Caco-2 (cell line): ENCODE measurements at regions not wholly inside any gene's neighbourhood (a gene's known extent, or its start where the extent isn't known, plus 50 kb on each side); places are given as distances from the start of the nearest gene placed in this dataset.

Experiments
- BruUV-seq: library from RNA; stranded (reverse); fragments of 400-500 nt; replicated peaks from 2 replicates; lab custom pipeline; 2021; lab: Mats Ljungman, UMichigan
- CTCF ChIA-PET: fragments of 300-600 bp; sonication (Branson Sonifier 250); formaldehyde crosslinking; loops from one replicate; lab custom pipeline; 2022; ENCODE audit warnings: antibody characterized with exemption; lab: Charles Lee
- POLR2A ChIA-PET: fragments of 300-600 bp; sonication (Branson Sonifier 250); formaldehyde crosslinking; loops from one replicate; lab custom pipeline; 2022; ENCODE audit warnings: antibody characterized with exemption; lab: Charles Lee
- DNase-seq, 2 experiments: peaks; one replicate each; pipeline versions ENCODE4 v3.0.0 to v3.0.0-alpha.2; 2020 to 2022
- H3K27me3 ChIP-seq: replicated peaks from 2 replicates; pipeline ENCODE4 v1.6.0; 2011; ENCODE audit warnings: low read length; ENCODE audit not compliant: control insufficient read depth, insufficient read depth
- H3K36me3 ChIP-seq: 2 replicates; pipeline ENCODE4 v1.5.1; 2011; ENCODE audit warnings: low read length; ENCODE audit not compliant: control insufficient read depth, insufficient read depth
- H3K4me1 ChIP-seq: fragments of 250-450 bp; sonication (Bioruptor Pico); 2 replicates; pipeline ENCODE4 v1.5.1; 2020; ENCODE audit warnings: mild to moderate bottlenecking
- H3K4me3 ChIP-seq: 2 replicates; pipeline ENCODE4 v1.5.1; 2011; ENCODE audit warnings: low read depth, mild to moderate bottlenecking, control low read depth, low read length
- H3K9me3 ChIP-seq: fragments of 250-450 bp; sonication (Bioruptor Pico); 2 replicates; pipeline ENCODE4 v1.5.1; 2020; ENCODE audit warnings: mild to moderate bottlenecking, moderate library complexity
- H3K27ac Mint-ChIP-seq: one replicate; pipeline ENCODE4 v1.8.0; 2022; ENCODE audit warnings: mixed read lengths; ENCODE audit not compliant: unreplicated experiment
- H3K27me3 Mint-ChIP-seq: one replicate; pipeline ENCODE4 v1.8.0; 2022; ENCODE audit warnings: mixed read lengths; ENCODE audit not compliant: insufficient read depth, unreplicated experiment
- H3K36me3 Mint-ChIP-seq: one replicate; pipeline ENCODE4 v1.8.0; 2022; ENCODE audit warnings: mild to moderate bottlenecking, mixed read lengths; ENCODE audit not compliant: insufficient read depth, unreplicated experiment
- H3K4me1 Mint-ChIP-seq: one replicate; pipeline ENCODE4 v1.8.0; 2022; ENCODE audit warnings: low read depth, mixed read lengths; ENCODE audit not compliant: unreplicated experiment
- H3K4me3 Mint-ChIP-seq: one replicate; pipeline ENCODE4 v1.8.0; 2022; ENCODE audit warnings: mild to moderate bottlenecking, moderate library complexity, mixed read lengths; ENCODE audit not compliant: unreplicated experiment
- H3K9me3 Mint-ChIP-seq: one replicate; pipeline ENCODE4 v1.8.0; 2022; ENCODE audit warnings: mixed read lengths; ENCODE audit not compliant: unreplicated experiment
- CTCF ChIP-seq, 2 experiments: fragments of 200-600 bp in 1 of 2; IDR thresholded peaks; 1 replicate in 1 of 2; 2 replicates in 1 of 2; pipeline versions ENCODE4 v1.5.1 to v1.8.0; 2011 to 2022; ENCODE audit warnings: antibody characterized with exemption in 1 of 2, control low read depth in 1 of 2, inconsistent platforms in 1 of 2, low read depth in 1 of 2, low read length in 1 of 2, mild to moderate bottlenecking in 1 of 2, moderate library complexity in 1 of 2; ENCODE audit not compliant: insufficient read depth in 1 of 2, severe bottlenecking in 1 of 2, unreplicated experiment in 1 of 2
- intact Hi-C: fragments of 100-400 bp; cut with micrococcal nuclease; formaldehyde crosslinking; loops from one replicate; pipeline ENCODE4 v1.10.0; 2022; ENCODE audit not compliant: unreplicated experiment

GRCh38 chr13:82848766-82849165, 1033.5 kb downstream of the SLITRK1 start:
- no TSS peak for BruUV-seq
- Mint-ChIP-seq H3K4me3 (no peak overlapping the region), H3K4me1 (no peaks in the 10 kb centered on the region), H3K27ac (no peak overlapping the region), H3K9me3 (no peaks in the 10 kb centered on the region), H3K36me3 (no peaks in the 10 kb centered on the region), H3K27me3 (no peaks in the 10 kb centered on the region)
- no peak for DNase-seq
- Histone ChIP-seq H3K4me3 (no peak overlapping the region), H3K4me1 (no peaks in the 10 kb centered on the region), H3K9me3 (no peaks in the 10 kb centered on the region), H3K27me3 (no peaks in the 10 kb centered on the region), H3K36me3 (no peaks in the 10 kb centered on the region)
- ChIA-PET CTCF (no interaction called here), POLR2A (no interaction called here)
- TF ChIP-seq CTCF (IDR thresholded peaks at IDR 0.05; ENCODE audit: insufficient read depth in 1 of 2, low read depth in 1 of 2, low read length in 1 of 2, severe bottlenecking in 1 of 2, unreplicated experiment in 1 of 2) = no peak
- intact Hi-C loops = no loop called here

- POLR2A ChIA-PET = no interaction called here
- Histone ChIP-seq H3K36me3 (no peaks in the 10 kb centered on the region), H3K27me3 (no peaks in the 10 kb centered on the region), H3K9me3 (no peaks in the 10 kb centered on the region), H3K4me3 (no peak overlapping the region), H3K4me1 (no peaks in the 10 kb centered on the region)
- Mint-ChIP-seq H3K9me3 (no peaks in the 10 kb centered on the region), H3K4me1 (no peaks in the 10 kb centered on the region), H3K27ac (no peak overlapping the region), H3K4me3 (no peak overlapping the region), H3K36me3 (no peaks in the 10 kb centered on the region), H3K27me3 (no peaks in the 10 kb centered on the region)
- no peak for DNase-seq
- BruUV-seq = no TSS peak
- intact Hi-C loops = no loop called here
- TF ChIP-seq CTCF (IDR thresholded peaks at IDR 0.05; ENCODE audit: insufficient read depth in 1 of 2, low read depth in 1 of 2, low read length in 1 of 2, severe bottlenecking in 1 of 2, unreplicated experiment in 1 of 2) = no peak
- CTCF ChIA-PET = no interaction called here
These were observed 1034.7 kb downstream of the SLITRK1 start for GRCh38 chr13:82847595-82847994.

GRCh38 chr13:82833923-82834322, 1048.4 kb downstream of the SLITRK1 start:
- intact Hi-C loops = no loop called here
- Histone ChIP-seq H3K27me3 (no peaks in the 10 kb centered on the region), H3K36me3 (no peaks in the 10 kb centered on the region), H3K4me1 (no peaks in the 10 kb centered on the region), H3K9me3 (no peaks in the 10 kb centered on the region), H3K4me3 (no peak overlapping the region)
- H3K9me3 Mint-ChIP-seq = no peaks in the 10 kb centered on the region
- no TSS peak for BruUV-seq
- H3K4me1 Mint-ChIP-seq = no peaks in the 10 kb centered on the region
- H3K4me3 Mint-ChIP-seq = no peak overlapping the region
- CTCF ChIA-PET = no interaction called here
- H3K27me3 Mint-ChIP-seq = no peaks in the 10 kb centered on the region
- no peak overlapping the region for H3K27ac Mint-ChIP-seq
- H3K36me3 Mint-ChIP-seq = no peaks in the 10 kb centered on the region
- POLR2A ChIA-PET = no interaction called here
- TF ChIP-seq CTCF (IDR thresholded peaks at IDR 0.05; ENCODE audit: insufficient read depth in 1 of 2, low read depth in 1 of 2, low read length in 1 of 2, severe bottlenecking in 1 of 2, unreplicated experiment in 1 of 2) = no peak
- DNase-seq = no peak
